ENCODE measurements at regions not wholly inside any gene's neighbourhood (a gene's known extent, or its start where the extent isn't known, plus 50 kb on each side); places are given as distances from the start of the nearest gene placed in this dataset.

DNA sequence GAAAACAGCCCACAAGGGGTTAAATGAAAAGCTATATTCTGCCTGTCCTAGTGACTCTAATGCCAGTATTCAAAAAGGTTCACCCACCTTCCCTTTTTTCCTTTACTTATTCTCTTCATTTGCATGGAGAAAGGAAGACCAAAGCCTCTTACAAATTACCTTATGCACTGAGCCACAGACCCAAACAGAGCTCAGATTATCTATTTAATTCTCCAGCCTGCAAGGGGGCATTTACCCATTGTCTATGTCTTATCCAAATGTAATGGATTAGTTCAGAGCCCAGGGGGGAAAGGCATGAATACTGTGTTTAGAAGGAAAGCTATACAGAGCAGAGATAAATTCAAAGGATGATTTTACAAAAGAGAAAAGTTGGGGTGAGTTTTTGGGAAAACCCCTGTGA, 388.5 kb downstream of the OMA1 start:
- TF ChIP-seq, protein P1, sequence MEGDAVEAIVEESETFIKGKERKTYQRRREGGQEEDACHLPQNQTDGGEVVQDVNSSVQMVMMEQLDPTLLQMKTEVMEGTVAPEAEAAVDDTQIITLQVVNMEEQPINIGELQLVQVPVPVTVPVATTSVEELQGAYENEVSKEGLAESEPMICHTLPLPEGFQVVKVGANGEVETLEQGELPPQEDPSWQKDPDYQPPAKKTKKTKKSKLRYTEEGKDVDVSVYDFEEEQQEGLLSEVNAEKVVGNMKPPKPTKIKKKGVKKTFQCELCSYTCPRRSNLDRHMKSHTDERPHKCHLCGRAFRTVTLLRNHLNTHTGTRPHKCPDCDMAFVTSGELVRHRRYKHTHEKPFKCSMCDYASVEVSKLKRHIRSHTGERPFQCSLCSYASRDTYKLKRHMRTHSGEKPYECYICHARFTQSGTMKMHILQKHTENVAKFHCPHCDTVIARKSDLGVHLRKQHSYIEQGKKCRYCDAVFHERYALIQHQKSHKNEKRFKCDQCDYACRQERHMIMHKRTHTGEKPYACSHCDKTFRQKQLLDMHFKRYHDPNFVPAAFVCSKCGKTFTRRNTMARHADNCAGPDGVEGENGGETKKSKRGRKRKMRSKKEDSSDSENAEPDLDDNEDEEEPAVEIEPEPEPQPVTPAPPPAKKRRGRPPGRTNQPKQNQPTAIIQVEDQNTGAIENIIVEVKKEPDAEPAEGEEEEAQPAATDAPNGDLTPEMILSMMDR (IDR thresholded peaks at IDR 0.05; ENCODE audit: unreplicated experiment in 3 of 3) = no peak
- no peaks in the 10 kb centered on the region for H3K9me3 Mint-ChIP-seq
- no peak overlapping the region for H3K27ac Mint-ChIP-seq
- no peaks in the 10 kb centered on the region for H3K4me1 Mint-ChIP-seq
- H3K27me3 Mint-ChIP-seq (ENCODE audit: low read depth) = no peaks in the 10 kb centered on the region
- H3K36me3 Mint-ChIP-seq (ENCODE audit: low read depth) = no peaks in the 10 kb centered on the region
- H3K4me3 Mint-ChIP-seq = no peak overlapping the region

DNA sequence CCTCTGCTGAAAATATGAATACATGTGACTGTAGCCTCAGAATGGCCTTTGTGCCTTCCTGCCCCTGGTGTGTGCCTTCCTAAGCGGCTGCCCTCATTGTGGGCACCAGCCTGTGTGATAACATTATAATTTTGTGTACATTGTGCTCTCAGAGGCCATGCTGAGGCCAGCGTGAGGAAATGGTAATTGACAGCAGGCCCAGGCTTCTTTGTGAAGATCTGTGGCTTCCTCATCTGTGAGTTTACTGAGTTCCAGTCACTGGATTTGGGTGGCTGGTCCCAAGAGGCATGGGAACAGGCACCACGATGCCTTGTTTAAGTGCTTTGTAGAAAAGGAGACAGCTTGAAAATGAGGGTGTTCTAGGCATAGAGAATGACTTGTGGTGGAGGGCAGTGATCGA, 389.3 kb downstream of the OMA1 start:
- H3K27ac Mint-ChIP-seq = no peak overlapping the region
- no peak overlapping the region for H3K4me3 Mint-ChIP-seq
- no peaks in the 10 kb centered on the region for H3K9me3 Mint-ChIP-seq
- H3K4me1 Mint-ChIP-seq = no peaks in the 10 kb centered on the region
- TF ChIP-seq, protein P1 (IDR thresholded peaks at IDR 0.05; ENCODE audit: unreplicated experiment in 3 of 3) = no peak
- H3K27me3 Mint-ChIP-seq (ENCODE audit: low read depth) = no peaks in the 10 kb centered on the region
- no peaks in the 10 kb centered on the region for H3K36me3 Mint-ChIP-seq (ENCODE audit: low read depth)

DNA sequence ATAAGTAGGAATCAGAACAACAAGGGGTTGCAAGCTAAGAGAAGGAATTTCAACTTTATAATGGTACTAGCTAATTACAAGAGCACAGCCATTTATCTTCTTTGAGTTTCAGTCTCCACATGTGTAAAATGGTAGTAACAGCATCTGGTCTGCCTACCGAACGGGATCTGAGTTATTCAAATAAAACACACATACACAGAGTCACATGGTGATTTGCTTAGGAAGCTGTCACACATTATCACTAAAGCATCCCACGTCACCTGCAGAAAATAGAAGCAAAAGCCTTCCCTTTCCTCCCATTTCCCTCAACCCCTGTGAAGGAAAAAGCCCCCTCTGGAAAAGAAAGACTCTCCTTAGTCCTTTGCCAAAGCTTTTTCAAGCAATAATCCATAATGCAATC, 389.7 kb downstream of the OMA1 start:
- no peak overlapping the region for H3K4me3 Mint-ChIP-seq
- no peaks in the 10 kb centered on the region for H3K4me1 Mint-ChIP-seq
- H3K9me3 Mint-ChIP-seq = no peaks in the 10 kb centered on the region
- H3K36me3 Mint-ChIP-seq (ENCODE audit: low read depth) = no peaks in the 10 kb centered on the region
- H3K27ac Mint-ChIP-seq = no peak overlapping the region
- TF ChIP-seq, protein P1 (IDR thresholded peaks at IDR 0.05; ENCODE audit: unreplicated experiment in 3 of 3) = no peak
- H3K27me3 Mint-ChIP-seq (ENCODE audit: low read depth) = no peaks in the 10 kb centered on the region

DNA sequence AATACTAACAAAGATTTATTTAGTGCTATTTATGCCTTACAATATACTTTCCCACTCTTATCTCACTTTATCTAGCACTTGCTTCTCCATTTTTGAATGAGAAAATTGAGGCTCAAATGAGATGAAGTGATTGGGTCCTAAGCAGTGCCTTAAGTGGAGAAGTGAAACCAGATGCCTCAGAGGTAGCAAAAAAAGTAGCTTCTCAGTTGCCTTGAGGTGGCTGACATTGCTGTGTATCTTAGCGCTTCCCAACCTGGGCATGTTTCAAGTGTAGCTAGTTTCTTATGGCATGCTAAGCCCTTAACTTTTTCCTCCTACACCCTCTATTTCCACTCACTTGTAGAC, 390.4 kb downstream of the OMA1 start:
- Mint-ChIP-seq H3K4me3 (no peak overlapping the region), H3K27me3 (ENCODE audit: low read depth) (no peaks in the 10 kb centered on the region), H3K36me3 (ENCODE audit: low read depth) (no peaks in the 10 kb centered on the region), H3K9me3 (no peaks in the 10 kb centered on the region), H3K4me1 (no peaks in the 10 kb centered on the region), H3K27ac (no peak overlapping the region)
- TF ChIP-seq, protein P1 (IDR thresholded peaks at IDR 0.05; ENCODE audit: unreplicated experiment in 3 of 3) = no peak

DNA sequence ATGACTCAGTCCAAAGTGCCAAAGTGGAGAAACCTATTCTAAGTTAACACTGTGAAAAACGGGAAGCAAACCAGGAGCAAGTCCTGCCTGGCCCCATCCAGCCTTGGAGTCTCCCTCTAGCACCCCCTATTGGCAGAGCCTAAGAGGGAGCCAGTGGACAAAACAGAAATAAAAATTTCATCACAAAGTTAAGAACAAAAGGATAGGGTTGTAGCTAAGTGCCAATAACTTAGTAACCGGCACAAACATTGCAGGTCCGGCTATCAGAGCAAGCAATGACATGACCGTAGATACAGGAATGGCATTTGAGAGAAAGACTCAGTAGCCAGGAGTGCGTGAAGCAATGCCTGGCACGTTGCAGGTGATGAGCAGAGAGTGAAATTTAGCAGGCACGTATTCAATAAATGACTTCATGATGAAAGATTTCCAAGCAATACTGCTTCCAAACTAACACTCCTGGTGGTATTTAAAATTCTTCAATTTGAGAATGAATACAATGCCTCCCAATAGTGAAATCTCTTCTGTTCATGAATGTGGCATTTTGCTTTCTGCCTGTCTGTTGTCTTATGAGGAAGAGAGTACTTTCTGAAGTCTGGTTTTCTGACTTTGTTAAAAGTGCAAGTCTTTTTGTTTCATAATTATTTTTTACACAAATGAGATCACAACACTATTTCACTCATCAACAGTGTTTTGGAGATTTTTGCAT, 391.0 kb downstream of the OMA1 start:
- no peak overlapping the region for H3K4me3 Mint-ChIP-seq
- no peaks in the 10 kb centered on the region for H3K36me3 Mint-ChIP-seq (ENCODE audit: low read depth)
- H3K27ac Mint-ChIP-seq = no peak overlapping the region
- H3K27me3 Mint-ChIP-seq (ENCODE audit: low read depth) = no peaks in the 10 kb centered on the region
- no peaks in the 10 kb centered on the region for H3K4me1 Mint-ChIP-seq
- H3K9me3 Mint-ChIP-seq = no peaks in the 10 kb centered on the region
- TF ChIP-seq, protein P1 (IDR thresholded peaks at IDR 0.05; ENCODE audit: unreplicated experiment in 3 of 3) = peak; percentile 12 to 38 (median 21)

DNA sequence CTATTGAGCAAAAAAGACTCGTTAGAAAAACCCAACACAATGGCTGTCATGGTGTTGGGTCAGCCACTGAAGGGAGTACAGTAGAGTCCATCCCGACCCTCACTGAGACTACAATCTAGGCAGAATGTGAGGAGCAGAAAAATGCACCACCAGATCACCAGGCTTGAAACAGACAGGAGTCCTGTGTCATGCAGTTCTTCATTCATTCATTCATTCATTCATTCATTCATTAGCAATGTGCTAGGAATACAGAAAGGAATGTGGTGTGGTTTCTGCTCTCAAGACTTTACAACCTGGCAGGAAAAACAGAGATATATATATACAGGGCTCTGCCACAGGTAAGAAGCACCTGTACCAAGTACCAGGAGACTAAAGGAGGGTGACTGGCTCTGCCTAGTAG, 392.3 kb downstream of the OMA1 start:
- H3K4me3 Mint-ChIP-seq = no peak overlapping the region
- no peaks in the 10 kb centered on the region for H3K36me3 Mint-ChIP-seq (ENCODE audit: low read depth)
- no peaks in the 10 kb centered on the region for H3K4me1 Mint-ChIP-seq
- H3K27ac Mint-ChIP-seq = no peak overlapping the region
- no peaks in the 10 kb centered on the region for H3K27me3 Mint-ChIP-seq (ENCODE audit: low read depth)
- no peaks in the 10 kb centered on the region for H3K9me3 Mint-ChIP-seq
- TF ChIP-seq, protein P1 (IDR thresholded peaks at IDR 0.05; ENCODE audit: unreplicated experiment in 3 of 3) = no peak

All from nephron (organoid).